ENCODE measurements at regions not wholly inside any gene's neighbourhood (a gene's known extent, or its start where the extent isn't known, plus 50 kb on each side); places are given as distances from the start of the nearest gene placed in this dataset.

DNA sequence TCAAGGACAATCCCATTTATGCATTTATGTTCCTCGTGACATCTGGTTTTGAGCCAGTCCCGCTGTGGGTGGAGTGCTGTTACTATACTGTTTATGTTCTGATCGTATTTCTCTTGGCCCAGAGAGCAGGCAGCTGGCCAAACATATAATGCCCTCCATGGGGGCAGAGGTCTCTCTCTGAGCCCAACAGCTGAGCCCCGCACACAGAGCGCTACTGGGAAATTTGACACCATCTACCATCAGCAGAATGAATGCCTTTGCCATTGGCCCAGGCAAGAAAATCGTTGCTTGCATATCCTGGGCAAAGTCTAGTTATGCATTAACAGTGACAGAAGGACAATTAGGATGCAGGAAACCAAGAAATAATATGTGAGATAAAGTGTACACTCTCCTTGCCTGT is 126.8 kb upstream of the CACNA1A start:
- TF ChIP-seq, protein P1, sequence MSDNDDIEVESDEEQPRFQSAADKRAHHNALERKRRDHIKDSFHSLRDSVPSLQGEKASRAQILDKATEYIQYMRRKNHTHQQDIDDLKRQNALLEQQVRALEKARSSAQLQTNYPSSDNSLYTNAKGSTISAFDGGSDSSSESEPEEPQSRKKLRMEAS (IDR thresholded peaks at IDR 0.05) = no peak
- TF ChIP-seq EZH2phosphoT487 (IDR thresholded peaks at IDR 0.05; ENCODE audit: borderline replicate concordance) = no peak
- TF ChIP-seq EZH2 (IDR thresholded peaks at IDR 0.05) = no peak
- TF ChIP-seq JUND (IDR thresholded peaks at IDR 0.05) = no peak
- TF ChIP-seq, protein P2, sequence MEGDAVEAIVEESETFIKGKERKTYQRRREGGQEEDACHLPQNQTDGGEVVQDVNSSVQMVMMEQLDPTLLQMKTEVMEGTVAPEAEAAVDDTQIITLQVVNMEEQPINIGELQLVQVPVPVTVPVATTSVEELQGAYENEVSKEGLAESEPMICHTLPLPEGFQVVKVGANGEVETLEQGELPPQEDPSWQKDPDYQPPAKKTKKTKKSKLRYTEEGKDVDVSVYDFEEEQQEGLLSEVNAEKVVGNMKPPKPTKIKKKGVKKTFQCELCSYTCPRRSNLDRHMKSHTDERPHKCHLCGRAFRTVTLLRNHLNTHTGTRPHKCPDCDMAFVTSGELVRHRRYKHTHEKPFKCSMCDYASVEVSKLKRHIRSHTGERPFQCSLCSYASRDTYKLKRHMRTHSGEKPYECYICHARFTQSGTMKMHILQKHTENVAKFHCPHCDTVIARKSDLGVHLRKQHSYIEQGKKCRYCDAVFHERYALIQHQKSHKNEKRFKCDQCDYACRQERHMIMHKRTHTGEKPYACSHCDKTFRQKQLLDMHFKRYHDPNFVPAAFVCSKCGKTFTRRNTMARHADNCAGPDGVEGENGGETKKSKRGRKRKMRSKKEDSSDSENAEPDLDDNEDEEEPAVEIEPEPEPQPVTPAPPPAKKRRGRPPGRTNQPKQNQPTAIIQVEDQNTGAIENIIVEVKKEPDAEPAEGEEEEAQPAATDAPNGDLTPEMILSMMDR (IDR thresholded peaks at IDR 0.05 in 2 of 3, conservative IDR thresholded peaks at IDR 0.05 in 1 of 3; ENCODE audit: borderline replicate concordance in 1 of 3, insufficient read depth in 1 of 3, low read depth in 2 of 3, low read length in 2 of 3) = no peak
- TF ChIP-seq POLR2A (IDR thresholded peaks at IDR 0.05; ENCODE audit: borderline replicate concordance, extremely low read depth, insufficient read depth, insufficient read length) = no peak
- TF ChIP-seq SP1 (IDR thresholded peaks at IDR 0.05; ENCODE audit: low read depth) = no peak
- no peak for TF ChIP-seq RAD21 (IDR thresholded peaks at IDR 0.05; ENCODE audit: low read depth)
- no peak for TF ChIP-seq SIN3A (IDR thresholded peaks at IDR 0.05; ENCODE audit: low read depth)
- TF ChIP-seq SRF (IDR thresholded peaks at IDR 0.05; ENCODE audit: low read depth) = no peak
- TF ChIP-seq POLR2AphosphoS5 (IDR thresholded peaks at IDR 0.05; ENCODE audit: low read depth, low read length) = no peak
- no peak for TF ChIP-seq CEBPB (IDR thresholded peaks at IDR 0.05; ENCODE audit: low read depth)
